Inflammatory macrophage (primary cell): ENCODE measurements at regions not wholly inside any gene's neighbourhood (a gene's known extent, or its start where the extent isn't known, plus 50 kb on each side); places are given as distances from the start of the nearest gene placed in this dataset.

Experiments
- DNase-seq, 2 donors: peaks; one replicate each; pipeline ENCODE4 v3.0.0-alpha.2; 2020 to 2022

- no peak for DNase-seq
Observed at GRCh38 chr3:144307951-144308350, 336.3 kb downstream of the DIPK2A start.

GRCh38 chr3:144308396-144308795 is 336.8 kb downstream of the DIPK2A start:
- no peak for DNase-seq

- DNase-seq = no peak
Observed at GRCh38 chr3:144312702-144313101, 341.1 kb downstream of the DIPK2A start.

GRCh38 chr3:144314946-144315345 is 343.3 kb downstream of the DIPK2A start:
- no peak for DNase-seq

- no peak for DNase-seq
Observed at GRCh38 chr3:144317961-144318360, 346.3 kb downstream of the DIPK2A start.

GRCh38 chr3:144324076-144324475 is 352.5 kb downstream of the DIPK2A start:
- DNase-seq = peak; percentile 22 to 46

GRCh38 chr3:144332868-144333267 is 361.2 kb downstream of the DIPK2A start:
- DNase-seq = peak in 1 of 2 donors; percentile 4

GRCh38 chr3:144341471-144341870 is 369.8 kb downstream of the DIPK2A start:
- no peak for DNase-seq

GRCh38 chr3:144343343-144343742 is 371.7 kb downstream of the DIPK2A start:
- no peak for DNase-seq

- no peak for DNase-seq
Observed at GRCh38 chr3:144343777-144344176, 372.2 kb downstream of the DIPK2A start.

GRCh38 chr3:144344925-144345548 is 373.4 kb downstream of the DIPK2A start:
- peak in 1 of 2 donors; percentile 5 for DNase-seq

- no peak for DNase-seq
Observed at GRCh38 chr3:144350125-144350524, 378.5 kb downstream of the DIPK2A start.

- peak; percentile 38 to 46 for DNase-seq
Observed at GRCh38 chr3:144351011-144351410, 379.4 kb downstream of the DIPK2A start.

- peak; percentile 49 to 69 for DNase-seq
Observed at GRCh38 chr3:144351773-144352365, 380.2 kb downstream of the DIPK2A start.

- no peak for DNase-seq
Observed at GRCh38 chr3:144358191-144358590, 386.6 kb downstream of the DIPK2A start.

- DNase-seq = no peak
Observed at GRCh38 chr3:144361002-144361401, 389.4 kb downstream of the DIPK2A start.

GRCh38 chr3:144362126-144362525 is 390.5 kb downstream of the DIPK2A start:
- no peak for DNase-seq

- DNase-seq = no peak
Observed at GRCh38 chr3:144363856-144364255, 392.2 kb downstream of the DIPK2A start.

- no peak for DNase-seq
Observed at GRCh38 chr3:144364737-144365136, 393.1 kb downstream of the DIPK2A start.

- DNase-seq = no peak
Observed at GRCh38 chr3:144369129-144369879, 397.7 kb downstream of the DIPK2A start.

- no peak for DNase-seq
Observed at GRCh38 chr3:144375088-144375487, 403.5 kb downstream of the DIPK2A start.

GRCh38 chr3:144380849-144381248 is 409.2 kb downstream of the DIPK2A start:
- DNase-seq = no peak

- DNase-seq = no peak
Observed at GRCh38 chr3:144381607-144382006, 410.0 kb downstream of the DIPK2A start.
